HCT116 (cell line): ENCODE measurements at regions not wholly inside any gene's neighbourhood (a gene's known extent, or its start where the extent isn't known, plus 50 kb on each side); places are given as distances from the start of the nearest gene placed in this dataset.

Experiments used
- ELF1 ChIP-seq: IDR thresholded peaks from 2 replicates; pipeline ENCODE4 v1.6.1; 2012; ENCODE audit warnings: low read depth, borderline replicate concordance
- EZH2 ChIP-seq: fragments of 200-600 bp; sonication (generic); IDR thresholded peaks from 2 replicates; pipeline ENCODE4 v1.6.1; 2017; ENCODE audit warnings: antibody characterized with exemption, mixed run types
- POLR2A ChIP-seq: IDR thresholded peaks from 2 replicates; pipeline ENCODE4 v1.7.0; 2011; ENCODE audit warnings: borderline replicate concordance; ENCODE audit not compliant: insufficient read depth, insufficient read length; ENCODE audit errors: extremely low read depth
- RAD21 ChIP-seq: IDR thresholded peaks from 2 replicates; pipeline ENCODE4 v1.6.1; 2012; ENCODE audit warnings: low read depth, mild to moderate bottlenecking
- REST ChIP-seq: IDR thresholded peaks from 2 replicates; pipeline ENCODE4 v1.6.1; 2012; ENCODE audit warnings: low read depth
- SP1 ChIP-seq: IDR thresholded peaks from 2 replicates; pipeline ENCODE4 v1.6.1; 2012; ENCODE audit warnings: low read depth

DNA sequence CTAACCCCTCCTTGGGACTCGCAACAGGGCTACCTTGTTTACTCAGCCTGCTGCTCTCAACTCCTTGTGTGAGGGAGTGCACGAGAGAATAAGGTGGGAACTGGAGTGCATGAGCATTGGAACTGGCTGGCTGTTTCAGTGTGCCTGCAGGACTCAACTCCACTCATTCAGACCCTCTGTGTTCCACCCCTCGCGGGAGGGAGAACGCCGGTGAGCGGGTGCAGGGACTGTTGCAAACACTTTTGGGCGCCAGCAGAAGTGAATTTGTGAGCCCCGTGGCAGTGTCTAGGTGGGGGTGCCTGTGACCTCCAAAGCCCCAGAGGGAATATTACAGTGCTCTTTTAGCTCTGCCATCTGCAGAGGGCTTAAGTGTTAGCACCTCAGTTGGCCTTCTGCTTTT is 1978.3 kb upstream of the PIK3C3 start:
- TF ChIP-seq RAD21 (no peak), EZH2 (no peak), REST (no peak), POLR2A (no peak), ELF1 (no peak), SP1 (no peak)
